ENCODE measurements at regions not wholly inside any gene's neighbourhood (a gene's known extent, or its start where the extent isn't known, plus 50 kb on each side); places are given as distances from the start of the nearest gene placed in this dataset.

DNA sequence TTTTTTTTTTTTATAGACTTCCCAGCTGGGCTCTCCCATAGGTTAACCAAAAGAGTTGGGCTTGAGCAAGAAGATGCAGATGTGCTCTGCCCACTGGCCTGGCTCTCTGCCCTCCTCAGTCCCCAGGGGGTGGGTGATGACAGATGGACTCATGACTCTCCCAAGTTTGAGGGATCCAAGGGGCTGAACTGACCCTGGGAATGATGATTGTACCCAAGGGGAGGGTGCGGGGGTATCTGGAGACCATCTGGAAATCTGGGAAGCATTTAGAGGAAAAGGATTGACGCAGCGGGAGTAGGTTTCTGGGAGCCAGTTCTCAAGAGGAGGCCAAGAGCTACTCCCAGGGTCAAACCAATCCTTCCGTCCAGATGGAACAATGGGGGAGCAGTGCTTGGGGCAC, 330.8 kb downstream of the CYP26B1 start:
- DNase-seq, result no peak

DNA sequence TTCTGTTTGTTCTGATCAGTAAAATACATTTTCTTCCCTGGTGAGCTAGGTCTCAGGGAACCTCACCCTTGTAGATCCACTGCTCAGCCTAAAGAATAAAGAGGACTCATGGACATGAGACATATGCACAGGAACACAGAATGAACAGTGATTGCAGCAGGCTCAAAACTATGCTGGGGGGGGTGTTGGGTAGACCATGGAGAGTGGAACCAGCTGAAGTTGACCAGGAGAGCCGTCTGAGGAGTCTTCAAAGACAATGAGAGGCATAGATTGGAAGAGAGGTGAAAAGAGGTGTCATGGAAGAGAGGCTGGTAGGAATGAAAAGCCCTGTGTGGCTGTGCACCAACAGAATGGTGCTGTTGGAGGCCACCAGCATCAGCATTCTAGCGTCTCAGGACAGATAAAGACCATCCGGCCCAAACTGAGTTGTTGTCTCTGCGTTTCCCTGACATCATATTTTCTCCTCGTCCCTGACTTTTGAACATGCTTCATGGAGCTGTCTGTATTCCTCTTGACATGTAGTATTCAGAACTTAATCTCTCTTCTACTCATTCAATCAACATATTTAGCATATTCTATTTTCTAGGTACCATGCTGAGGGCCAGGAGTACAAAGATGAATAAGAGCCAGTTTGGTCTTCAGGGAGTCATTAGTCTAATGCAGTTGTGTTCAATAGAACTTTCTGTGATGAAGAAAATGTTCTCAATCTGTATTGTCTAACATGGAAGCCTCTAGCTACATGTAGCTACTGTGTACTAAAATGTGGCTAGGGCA, 331.8 kb downstream of the CYP26B1 start:
- no peak for DNase-seq

DNA sequence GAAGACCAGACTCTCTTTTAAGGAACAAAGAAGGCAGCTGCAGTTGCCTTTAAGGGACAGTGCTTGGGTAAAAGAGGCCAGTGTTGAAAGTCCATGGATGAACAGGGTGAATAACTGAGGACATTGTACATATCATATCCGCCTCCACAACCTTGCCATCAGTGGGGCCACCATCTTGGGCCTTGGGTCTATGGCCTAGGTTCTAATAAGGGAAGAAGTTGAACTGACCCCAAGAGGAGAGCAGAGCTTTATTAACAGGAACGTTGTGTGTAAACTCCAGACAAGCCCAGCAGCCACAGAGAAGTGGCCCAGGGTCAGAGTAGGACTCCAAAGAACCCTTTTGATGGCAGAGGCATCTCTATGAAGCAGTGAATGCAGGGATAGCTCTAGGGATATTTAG, 332.8 kb downstream of the CYP26B1 start:
- DNase-seq, result no peak

DNA sequence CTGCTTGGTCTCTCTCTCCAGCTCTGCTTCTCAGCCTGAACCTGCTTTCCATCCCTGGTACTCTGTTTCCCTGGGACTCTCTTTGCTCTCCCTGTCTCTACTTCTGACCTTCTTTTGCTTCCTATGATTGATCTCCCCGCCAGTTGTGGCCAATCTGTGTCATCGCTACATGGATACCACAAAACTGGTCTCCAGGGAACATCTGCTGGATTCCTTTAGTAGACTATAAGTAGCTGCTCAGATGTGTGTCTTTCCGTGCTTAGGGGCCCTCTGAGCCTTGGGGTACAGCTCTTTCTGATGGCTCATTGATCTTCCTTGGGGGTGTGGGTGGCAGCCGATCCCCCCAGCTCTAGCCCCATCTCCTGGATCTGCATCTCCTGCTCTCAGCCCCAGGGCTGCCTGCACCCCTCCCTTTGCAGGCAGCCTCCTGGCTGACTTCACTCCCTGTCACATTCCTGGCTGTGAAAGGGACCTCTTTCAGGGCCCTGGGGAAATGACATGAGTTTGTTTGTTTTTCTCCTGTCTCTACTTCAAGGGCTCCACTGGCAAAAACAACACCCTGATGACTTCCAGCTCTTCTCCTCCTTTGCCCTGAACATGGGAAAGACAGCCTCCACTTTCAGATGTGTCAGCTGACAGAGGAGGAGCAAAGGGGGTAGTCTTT, 333.7 kb downstream of the CYP26B1 start:
- DNase-seq, result no peak

DNA sequence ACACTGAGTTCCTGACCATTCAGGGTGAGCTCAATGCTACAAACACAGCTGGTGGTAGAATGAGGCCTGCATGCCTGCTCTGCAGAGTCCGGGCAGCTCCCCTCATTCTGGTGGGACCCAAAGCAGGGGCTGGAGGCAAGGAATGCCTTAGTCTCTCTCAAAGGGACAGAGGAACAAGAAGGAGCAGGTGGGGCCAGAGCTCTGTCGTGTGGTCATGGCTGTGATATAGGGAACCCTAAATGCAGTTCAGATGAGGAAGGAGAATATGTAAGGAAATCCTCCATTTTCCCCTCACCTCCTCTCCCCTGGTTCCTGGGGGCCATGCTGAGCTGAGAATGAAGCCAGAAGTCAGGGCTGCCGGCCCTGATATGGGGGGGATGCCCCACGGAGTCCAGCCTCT, 334.3 kb downstream of the CYP26B1 start:
- DNase-seq, result no peak

DNA sequence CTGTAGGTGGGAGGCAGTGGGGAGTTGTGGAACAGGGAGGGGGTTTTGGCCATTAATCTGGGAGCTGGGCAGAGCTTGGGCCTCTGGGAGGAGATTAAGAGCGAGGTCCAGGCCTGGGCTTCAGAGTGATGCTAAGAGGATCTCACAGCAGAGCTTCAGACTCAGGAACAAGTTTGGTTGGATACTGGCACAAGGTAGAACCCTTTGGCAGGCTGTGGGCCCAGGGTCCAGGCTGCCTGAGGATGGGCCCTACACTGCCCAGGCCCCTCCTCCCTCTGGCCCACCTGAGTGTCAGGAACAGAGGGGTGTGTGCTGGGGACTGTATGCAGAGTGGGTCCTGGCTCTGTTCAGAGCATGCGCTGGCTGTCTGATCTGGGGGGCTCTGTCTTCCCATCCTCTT, 334.9 kb downstream of the CYP26B1 start:
- DNase-seq, result no peak

DNA sequence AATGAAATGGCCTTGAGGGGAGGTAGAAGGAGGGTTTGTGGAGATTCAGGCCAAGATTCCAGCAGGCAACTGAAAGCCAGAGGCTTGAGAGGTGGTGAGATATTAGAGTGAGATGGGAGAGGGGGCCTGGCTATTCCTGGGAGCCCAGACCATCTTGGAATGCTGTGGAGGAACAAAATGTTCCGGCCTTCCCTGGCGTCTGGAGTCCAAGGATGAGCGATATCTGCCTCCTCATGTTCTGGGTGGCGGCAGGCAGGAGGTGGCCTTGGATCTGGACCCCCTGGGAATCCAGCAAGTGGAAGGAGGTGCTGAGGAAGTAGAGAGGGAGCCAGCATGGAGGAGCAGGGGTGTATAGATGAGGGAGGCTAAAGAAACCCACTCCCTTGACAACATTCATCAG, 335.9 kb downstream of the CYP26B1 start:
- no peak for DNase-seq

DNA sequence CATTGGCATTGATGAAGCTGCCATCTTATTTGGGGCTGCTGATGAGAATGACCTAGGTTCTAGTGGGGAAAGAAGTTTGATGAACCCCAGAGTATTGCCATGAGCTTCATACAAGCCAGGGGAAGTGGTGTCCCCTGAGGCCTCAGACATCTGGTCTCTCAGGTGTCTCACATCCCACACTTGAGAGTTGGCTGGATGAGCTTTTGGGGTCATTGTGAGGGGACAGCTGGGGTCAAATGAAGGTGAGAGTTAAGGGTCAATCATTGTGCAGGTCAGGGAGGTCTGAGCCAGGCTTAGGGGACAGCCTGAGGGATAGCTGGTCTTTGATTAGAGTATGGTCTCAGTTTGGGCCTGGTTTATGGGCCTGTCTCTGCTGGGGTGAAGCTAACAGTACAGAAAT, 336.5 kb downstream of the CYP26B1 start:
- no peak for DNase-seq

DNA sequence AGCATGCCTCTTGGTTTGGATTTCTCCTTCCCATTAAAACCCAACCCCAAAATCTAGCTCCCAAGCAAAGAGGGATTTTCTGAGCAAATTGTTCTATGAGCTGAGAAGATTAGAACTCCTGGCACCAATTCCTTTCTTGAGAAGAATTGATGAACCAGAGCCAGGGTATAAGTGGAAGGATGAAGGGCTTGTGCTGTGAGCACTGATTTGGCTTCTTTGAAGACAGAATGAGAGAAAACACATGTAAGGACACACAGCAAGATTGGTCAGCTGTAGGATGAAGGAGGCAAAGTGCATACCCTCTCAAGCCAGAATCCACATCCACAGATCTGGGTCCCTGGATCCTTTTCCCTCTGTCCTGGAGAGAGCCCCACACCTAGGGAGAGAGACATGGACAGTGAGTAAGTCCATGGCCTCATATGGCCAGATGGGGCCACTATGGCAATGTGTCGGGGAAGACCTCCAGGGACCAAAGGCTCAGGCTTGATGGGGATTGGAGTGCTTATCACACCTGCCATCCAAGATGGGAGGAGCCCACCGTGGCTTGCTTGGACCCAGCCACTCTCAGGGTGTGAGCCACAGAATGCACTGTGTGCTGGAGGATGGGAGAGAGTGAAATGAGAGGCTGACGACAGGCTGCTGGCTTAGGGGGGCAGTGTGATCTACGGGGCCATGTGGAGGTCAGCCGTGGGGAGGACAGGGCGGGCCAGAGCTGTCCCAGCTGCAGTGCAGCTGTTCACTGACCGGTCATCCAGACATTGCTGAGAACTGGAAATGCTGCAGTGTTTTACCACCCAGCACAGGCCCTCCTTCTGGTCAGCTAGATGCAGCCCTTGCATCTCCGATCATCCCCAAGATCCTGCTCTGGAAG, 339.8 kb downstream of the CYP26B1 start:
- DNase-seq, result no peak

DNA sequence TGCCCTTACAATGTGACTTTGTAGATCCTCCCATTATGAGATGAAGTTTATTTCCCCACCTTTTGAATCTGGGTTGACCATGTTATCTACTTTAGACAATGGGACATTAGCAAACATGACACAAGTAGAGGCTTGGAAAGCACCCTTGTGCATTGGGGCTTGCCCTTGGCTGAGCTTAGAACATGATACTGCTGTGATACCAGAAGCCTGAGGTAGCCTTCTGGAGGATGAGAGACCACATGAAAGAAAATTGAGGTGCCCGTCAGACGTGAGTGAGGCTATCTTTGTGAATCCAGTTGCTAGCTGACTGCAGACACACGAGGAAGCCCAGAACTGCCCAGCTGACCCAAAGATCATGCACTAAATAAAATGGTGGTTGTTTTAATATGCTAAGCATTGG, 341.2 kb downstream of the CYP26B1 start:
- no peak for DNase-seq

DNA sequence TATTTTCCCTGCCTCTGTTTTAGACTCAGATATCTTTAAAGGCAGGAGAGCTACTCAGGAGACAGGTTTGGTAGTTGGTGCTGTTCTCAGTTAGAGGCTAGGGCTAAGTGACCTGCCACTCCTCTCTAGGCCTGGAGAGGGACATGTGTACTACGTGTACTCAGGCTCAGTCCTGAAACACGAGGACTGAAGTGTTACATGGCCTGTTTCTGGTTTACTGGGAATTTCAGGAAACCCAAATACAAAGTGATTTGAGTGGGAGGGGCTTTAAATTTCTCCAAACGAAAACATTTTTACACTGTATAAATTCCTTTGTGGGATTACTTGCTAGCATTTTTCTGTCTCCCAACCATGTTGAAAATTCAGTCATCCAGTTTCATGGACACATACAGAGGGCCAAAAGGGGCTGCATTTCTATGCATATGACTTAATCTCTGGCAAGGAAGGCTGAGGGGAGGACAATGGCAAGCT, 343.3 kb downstream of the CYP26B1 start:
- DNase-seq, result no peak

DNA sequence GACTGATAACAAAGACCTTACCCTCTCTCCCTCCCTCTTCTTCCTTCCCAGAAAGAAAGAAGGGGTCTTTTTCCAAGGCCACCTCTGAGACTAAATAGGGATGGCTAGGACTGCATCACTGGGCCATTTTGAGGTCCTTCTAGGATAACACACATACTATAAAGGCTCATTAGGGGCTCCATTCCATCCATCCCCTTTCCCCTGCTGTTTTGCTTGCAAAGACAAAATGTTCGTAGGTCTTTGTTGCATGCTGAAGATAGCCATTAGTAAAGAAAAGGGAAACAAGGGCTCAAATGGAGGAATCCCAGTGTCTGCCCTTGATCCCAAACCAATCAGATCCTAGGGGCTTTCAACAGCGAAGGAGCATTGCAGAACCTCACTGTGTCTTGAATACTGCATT, 344.3 kb downstream of the CYP26B1 start:
- DNase-seq, result no peak

DNA sequence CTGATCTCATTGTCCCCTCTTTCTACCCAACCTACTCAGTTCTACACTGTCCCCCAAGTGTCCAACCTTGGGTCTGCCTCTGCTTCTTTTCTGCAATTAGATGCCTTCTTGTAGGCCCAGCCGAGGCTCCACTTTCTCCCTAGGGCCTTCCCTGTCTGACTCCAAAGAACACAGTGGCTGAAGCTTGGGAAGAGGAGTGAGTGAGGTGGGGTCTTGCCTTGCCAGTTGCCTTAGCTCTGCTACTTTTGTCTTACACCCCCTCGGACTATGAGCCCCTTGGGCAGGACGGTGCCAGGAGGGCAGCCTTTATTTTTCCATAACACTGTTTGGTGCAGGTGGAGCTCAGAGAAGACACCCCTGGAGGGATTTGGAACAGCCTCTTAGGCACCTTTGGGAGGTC, 345.1 kb downstream of the CYP26B1 start:
- no peak for DNase-seq

DNA sequence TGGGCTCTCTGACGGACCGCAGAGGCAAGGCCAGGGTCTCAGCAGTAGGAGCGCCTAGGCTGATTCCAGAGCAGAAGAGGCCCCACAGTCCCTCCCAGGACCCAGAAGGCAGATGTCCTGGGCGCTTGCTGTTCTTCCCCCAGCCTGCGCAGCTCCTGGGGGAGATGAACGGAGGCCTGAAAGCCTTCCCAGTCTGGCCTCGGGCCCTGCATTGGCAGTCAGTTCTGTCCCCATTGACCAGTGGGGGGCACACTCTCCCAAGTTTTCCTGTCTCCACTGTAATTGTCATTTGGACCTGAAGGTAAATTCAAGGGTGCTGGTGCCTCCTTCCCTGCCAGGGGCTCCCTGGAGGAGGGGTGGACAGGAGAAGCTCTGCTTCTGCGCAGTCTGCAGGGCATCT, 345.7 kb downstream of the CYP26B1 start:
- DNase-seq, result peak in 44 of 58 donors; percentile 6 to 70 (median 34)

DNA sequence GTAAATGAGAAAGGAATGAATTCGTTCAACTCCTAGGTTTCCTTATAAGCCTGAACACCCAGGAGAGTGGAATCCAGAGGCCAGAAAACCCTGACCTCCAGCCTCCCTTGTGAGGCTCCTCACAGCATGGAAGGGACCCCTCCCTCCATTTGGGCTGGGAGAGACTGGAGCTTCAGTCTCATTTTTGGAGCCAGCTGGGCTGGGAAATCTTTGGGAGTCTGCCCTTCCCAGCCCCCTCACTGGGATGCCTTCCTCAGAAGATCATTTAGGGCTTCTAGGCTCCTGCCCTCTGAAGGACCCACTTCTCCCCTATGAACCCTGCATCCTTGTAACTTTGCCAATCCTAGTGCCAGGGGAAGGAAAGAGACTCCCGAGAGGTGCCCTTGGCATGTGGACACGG, 346.1 kb downstream of the CYP26B1 start:
- DNase-seq, result no peak

DNA sequence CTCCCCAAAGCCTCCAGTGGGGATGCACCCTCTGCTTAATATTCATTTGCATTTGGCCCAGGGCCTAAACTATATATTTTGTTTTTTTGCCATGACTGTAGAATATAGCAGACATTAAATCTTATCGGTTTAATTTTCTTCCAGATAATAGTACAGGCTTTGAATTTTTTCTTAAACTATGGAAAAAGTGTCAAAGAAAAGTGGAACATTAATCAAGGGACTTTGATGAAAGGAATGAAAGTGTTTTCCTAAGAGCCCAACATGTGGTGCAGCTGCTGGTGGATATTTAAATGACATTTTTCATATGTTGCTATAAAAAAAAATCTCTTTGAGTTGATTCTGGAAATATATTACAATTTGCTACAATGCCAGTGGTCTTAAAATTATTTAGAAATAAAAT, 346.8 kb downstream of the CYP26B1 start:
- DNase-seq, result no peak

DNA sequence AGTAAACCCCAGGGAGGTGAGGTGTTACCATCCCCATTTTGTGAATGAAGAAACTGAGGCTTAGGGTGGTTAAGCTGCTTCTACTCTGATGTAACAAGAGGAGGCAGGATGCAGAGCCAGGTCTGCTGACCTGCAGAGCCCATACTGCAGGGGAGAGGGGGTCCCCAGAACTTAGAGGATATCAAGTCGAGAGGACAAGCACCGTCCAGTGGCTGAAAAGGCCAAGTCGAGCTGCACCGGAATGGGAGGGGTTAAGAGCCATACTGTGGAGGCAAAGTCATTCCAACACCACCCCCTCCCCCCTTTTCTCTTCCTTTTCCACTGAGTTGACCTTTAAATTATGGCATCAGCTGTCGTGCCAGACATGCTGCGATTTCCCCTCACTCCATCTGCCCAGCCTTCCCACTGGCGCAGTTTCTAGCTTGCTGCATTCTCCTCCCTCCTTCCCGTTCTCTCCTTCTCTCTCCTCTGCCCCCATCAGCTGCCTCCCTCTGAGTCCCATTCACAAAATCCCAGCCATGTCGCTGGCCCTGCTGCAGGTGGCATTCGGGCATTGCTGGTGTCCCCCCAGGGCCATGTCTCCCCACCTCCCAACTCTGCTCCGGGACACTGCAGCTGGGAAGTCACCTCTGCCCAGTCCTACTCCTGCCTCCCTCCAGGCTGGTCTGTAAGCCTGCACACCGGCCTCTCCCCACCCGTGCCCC, 346.9 kb downstream of the DYSF start:
- DNase-seq, result no peak

DNA sequence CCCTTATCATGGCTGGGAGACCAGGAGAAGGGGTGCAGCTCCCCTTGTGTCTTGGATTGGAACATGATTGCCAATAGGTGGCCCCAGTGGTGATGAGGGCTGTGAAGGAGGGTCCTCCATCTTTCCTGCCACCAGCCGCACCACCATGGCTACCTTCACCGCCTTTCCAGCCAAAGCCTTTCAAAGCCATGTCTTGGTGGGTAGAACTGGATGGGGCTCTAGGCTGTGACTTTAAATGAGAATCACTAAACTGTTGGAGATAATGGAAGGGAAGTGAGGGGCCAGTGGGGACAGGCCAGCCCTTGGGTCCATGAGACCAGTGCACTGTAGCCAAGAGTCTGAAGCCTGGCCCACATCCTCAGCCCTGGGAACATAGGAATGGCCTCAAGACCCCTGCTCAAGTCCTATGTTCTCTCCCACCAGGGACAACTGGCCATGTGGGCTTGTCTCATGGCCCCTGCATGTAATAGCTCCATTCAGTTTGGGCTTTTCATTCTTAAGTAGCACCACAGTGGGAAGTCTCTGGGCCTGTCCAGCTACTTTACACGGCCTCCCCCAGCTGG, 345.7 kb downstream of the DYSF start:
- no peak for DNase-seq

DNA sequence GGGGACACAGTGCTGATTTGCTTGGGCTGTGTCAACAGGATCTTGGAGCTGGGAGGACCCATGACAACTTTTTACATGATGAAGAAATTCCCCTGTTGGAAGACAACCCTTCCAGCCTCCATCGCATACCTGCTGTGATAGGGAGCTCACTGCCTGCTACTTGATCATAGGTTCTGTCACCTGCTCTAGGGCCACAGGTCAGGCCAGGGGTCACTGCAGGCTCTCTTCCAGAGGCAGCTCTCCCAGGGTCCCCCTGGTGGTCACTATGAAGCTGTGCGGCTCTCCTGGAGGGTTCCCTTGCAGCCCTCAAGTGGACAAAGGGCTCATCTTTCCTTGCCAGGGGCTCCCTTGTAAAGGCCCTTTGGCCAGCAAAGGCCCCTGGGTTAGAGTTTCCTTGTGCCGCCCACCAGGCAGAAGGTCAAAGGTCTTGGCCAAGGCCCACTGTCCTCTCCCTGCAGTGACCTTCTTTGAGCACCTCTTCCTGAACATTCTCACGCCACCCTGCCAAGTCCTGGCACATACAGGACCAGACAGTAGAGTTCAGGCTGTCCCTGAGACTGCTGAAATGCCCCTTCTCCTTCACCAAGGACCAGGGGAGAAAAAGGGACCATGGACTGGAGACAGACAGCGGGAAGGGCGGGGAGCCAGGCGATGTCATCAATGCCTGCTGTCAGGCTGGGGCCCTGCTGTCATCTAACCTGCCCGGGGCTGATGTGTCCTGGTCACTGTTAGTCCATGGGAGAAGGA, 345.1 kb downstream of the DYSF start:
- peak in 5 of 58 donors; percentile 4 to 16 (median 5) for DNase-seq

Measured in anterior cingulate cortex (tissue), 58 donors.